HG03460 (cell line): ENCODE measurements at regions not wholly inside any gene's neighbourhood (a gene's known extent, or its start where the extent isn't known, plus 50 kb on each side); places are given as distances from the start of the nearest gene placed in this dataset.
"Not testable (repeated sequence)": the region's sequence is repeated elsewhere in the genome, so short reads cannot be mapped to it uniquely, and the experiment has no call there.

Source experiments
- ATAC-seq: cut with Tn5 transposase; IDR thresholded peaks from one replicate; pipeline ENCODE4 v1.9.1; 2021; ENCODE audit not compliant: unreplicated experiment

DNA sequence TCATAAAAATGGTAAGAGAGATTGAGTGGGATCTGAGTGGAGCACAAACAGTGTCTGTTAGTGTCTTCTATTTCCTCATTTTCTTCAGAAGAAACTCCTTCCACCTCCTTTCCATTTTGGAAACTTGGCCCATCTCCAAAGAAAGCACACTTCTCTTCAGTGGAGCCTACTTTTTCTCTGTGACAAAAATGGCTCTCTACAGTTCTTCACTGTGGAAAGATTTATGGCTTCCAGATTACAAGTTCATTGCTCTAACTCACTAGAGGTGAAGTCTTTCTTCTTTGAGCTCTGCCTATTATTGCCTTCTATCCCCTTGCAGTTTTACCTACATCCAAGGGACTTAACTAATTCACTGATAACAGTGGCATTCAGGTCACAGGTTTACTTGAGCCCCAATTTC lies 325.8 kb downstream of the ANTXR2 start:
- ATAC-seq: no peak

DNA sequence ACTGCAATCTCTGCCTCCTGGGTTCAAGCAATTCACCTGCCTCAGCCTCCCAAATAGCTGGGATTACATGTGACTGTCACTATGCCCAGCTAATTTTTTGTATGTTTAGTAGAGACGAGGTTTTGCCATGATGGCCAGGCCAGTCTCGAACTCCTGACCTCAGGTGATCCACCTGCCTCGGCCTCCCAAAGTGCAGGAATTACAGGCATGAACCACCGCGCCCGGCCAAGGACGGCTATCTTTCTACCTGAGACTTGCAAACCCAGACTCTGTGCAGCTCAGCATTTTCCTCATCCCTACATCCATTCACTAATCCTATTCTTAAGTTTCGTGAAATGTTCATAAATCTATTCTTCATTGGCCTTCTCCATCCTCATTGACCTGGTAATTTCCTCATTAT lies 330.0 kb downstream of the ANTXR2 start:
- no peak for ATAC-seq

DNA sequence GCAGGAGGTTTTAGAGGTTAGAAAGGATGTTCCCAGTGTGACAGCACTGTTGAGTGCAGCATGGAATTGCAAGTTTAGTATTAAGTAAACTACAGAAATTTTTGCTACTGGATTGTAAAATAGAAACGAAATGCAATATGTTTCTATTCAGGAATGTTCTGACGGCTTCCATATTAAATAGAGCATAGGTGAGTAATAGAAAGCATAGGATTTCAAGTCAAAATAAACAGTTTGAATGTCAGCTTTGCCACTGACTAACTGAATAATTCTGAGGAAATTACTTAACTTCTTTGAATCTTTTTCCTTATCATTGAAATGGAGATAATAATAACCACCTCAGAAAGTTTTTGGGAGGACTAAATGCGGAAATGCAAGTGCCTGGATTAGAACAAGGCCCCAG lies 331.9 kb upstream of the GK2 start:
- no peak for ATAC-seq

DNA sequence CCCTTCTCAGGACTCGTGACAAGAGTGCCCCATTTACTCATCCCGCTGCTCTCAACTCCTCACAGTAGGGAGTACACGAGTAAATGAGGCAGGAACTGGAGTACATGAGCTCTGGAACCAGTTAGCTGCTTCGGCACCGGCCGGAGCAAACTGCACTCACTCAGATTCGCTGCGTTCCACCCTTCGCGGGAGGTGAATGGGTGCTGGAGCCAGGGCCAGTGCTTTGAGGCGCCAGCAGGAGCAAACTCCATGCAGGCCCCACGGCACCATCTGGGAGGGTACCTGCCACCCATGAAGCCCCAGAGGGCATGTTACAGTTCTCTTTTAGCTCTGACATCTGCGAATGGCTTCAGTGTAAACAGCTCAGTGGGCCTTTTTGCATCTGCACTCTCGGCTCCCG lies 315.5 kb upstream of the GK2 start:
- ATAC-seq: no peak

DNA sequence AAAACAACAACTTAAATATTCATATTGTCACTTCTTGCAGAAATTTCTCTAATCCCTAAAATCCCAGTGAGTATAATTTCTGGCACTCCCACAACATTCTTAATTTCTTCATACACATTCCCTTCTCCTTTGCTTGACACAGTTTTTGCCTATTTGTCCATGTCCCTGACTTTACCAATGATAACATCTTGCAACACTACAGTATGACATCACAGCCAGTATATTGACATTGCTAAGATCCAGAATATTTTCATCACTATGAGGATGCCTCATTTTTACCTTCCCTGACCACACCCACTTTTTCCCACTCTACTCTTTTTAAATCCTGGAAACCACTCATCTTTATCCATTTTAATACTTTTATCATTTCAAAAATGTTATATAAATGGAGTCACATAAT lies 292.3 kb upstream of the GK2 start:
- no peak for ATAC-seq

DNA sequence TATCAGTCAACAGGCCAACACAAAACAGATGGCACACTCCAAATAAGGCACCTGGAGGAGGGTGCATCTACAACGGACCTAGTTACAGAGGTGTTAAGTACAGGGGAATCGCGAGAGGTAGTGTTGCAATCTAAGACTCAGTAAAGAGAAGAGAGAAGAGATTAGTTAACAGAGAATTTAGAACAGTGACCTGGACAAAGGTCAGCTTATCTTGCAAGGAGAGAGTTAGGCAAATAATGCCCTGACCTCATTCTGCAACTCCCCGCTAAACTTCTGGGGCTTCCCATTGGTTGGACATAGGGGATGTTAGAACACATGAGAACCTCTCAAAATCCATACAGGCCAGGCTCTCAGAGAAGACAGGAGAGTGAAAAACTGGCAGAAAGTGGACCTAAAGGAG lies 289.4 kb upstream of the GK2 start:
- no peak for ATAC-seq

DNA sequence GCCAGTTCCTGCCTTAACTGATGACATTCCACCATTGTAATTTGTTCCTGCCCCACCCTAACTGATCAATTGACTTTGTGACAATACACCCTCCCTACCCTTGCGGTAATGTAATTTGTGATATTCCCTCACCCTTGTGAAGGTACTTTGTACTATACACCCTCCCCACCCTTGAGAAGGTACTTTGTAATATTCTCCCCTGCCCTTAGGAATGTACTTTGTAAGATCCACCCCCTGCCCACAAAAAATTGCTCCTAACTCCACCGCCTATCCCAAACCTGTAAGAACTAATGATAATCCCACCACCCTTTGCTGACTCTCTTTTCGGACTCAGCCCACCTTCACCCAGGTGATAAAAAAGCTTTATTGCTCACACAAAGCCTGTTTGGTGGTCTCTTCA lies 288.5 kb upstream of the GK2 start:
- not testable (repeated sequence) for ATAC-seq

DNA sequence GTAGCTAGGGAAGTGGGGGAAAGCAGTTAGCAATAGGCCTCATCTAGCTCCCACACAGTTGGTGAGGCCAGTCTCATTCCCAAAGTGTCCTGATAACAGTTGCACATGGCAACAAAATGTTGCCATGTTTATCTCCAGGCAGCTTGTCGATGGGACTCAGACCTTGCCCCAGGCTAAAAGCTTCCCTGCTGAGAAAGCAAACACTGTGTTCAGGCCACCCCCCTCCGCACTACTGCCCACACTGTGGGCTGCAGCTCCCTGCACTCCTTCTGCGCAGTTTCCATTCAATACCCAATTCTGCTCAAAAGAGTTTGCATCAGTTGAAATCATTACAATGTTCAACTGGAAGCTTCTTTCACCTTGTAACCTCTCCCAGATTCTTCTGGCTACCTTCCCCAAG lies 287.8 kb upstream of the GK2 start:
- no peak for ATAC-seq

DNA sequence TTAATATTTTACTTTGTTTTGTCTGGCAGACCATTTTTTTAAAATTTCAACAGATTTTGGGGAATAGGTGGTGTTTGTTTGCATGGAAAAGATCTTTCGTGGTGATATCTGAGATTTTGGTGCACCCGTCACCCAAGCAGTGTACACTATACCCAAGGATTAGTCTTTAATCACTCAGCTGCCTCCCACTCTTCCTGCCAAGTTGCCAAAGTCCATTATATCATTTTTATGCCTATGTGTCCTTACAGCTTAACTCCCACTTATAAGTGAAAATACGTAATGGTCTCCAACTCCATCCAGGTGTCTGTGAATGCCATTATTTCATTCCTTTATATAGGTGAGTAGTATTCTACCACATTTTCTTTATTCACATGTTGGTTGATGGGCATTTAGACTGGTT lies 281.7 kb upstream of the GK2 start:
- ATAC-seq: no peak

DNA sequence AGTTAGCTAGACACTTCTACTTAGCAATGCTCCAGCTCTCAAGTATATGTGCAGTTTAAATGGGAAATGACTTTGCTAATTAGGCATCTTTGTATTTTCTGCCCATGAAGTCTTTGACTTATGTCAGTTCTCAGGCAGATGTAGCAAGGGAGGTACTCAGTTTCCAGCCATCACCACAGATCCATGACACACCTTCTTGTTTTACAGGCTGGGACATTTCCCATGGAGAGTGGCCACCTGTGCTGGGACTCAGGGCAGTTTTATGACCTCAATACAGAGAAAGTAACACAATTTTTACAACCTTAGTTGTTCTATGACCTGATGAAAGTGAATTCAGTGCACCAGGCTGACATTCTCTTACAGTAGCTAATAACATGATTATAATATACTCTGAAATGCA lies 280.7 kb upstream of the GK2 start:
- no peak for ATAC-seq

DNA sequence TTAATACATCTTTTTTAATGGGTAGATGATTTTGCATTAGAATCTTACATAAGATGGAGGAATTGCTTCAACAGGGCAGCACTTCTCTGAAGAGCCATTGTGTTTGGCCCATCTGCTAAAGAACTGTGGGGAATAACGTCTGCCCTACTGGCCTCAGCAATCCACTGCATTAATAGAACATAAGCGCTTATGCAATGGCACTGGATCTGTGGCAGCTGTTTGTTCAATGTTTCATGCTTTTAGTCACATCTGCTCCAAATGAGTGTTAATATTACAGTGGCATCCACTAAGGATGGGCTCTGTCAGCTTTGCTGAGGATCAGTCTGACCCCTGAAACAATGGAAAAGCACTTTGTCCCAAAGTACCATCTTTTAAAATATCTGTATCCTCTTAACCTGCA lies 279.0 kb upstream of the GK2 start:
- no peak for ATAC-seq

DNA sequence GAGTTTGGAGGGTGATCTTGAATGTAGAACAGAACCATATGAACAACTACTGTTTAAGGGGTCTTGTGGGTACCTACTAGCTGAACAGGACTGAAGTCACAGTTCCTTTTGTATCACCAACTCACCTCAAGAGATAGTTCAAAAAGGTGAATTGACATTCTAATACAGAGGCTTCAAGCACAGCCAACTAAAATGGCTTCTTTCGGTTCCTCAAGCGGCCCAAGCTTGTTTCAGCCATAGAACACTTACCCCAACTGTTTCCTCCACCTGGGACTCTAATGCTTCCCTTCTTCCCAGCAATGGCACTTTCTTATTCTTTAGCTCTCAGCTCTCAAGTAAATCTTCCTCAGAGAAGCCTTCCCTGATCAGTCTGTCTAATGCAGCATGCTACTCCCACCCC lies 277.5 kb upstream of the GK2 start:
- no peak for ATAC-seq

DNA sequence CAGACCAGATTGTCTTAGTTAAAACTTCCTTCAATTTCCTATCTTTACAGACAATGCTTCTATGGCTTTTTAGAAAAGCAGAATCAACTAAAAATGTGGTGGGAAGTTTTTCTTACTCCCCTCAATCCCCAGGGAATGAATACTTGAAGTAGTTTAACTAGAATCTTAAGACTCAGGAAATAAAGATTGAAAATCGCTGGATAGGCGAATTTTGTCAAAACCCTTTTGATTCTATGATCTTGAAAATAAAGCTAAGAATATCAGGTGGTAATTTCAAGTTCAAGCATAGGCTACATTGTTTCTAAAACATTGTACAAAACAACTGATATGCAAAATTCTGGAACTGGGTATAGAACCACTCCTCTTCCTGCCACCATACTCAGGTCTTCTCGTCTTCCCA lies 276.5 kb upstream of the GK2 start:
- no peak for ATAC-seq

DNA sequence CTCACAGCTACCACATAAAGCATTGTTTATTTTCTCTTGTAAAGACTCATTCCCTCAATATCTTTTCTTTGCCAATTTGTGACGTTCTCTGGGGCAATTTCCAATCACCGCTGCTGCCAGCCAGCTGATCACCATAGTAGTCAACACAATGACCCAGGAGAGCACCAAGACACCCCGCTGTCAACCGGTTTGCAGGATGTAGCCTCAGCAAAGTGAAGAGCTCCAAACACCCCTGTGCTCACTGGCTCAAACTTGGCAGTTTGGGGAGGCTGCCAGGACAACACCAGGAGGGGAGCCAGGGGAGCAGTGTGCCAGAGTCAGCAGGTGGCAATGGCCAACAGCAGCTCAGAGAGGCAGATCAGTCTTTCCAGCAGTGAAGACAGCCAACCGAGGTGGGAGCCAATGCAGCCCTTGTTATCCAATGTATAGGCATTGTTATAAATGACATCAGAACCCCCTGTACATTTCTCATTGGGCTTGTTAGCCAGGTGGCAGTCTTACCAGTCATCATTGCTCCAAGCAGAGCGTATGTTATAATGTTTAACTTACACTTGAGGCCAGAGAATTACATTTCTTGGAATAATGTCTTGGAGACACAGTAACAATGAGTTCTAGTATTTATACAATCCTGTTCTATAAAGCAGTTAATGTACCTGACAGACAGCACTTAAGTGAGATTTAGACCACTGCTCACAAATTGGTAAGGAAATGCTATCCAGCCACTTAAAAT lies 274.9 kb upstream of the GK2 start:
- ATAC-seq: no peak

DNA sequence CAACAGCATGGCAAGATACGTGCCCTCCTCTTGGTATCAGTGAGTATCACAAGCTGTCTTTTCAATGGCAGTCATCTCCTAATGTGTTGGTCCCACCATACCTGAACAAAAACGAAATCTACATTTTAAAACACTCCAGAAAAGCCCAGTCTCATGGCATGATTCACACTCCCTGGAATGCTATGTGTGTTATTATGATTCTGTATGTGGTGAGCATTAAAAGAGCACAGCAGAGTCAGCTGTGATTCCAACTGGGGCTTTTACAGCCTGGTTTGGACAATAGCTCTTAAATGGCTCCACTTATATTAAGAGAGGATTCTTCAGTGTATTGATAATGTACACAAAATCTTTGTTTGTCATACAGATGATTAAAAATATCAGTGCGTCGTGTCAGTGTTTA lies 274.1 kb upstream of the GK2 start:
- ATAC-seq: no peak

DNA sequence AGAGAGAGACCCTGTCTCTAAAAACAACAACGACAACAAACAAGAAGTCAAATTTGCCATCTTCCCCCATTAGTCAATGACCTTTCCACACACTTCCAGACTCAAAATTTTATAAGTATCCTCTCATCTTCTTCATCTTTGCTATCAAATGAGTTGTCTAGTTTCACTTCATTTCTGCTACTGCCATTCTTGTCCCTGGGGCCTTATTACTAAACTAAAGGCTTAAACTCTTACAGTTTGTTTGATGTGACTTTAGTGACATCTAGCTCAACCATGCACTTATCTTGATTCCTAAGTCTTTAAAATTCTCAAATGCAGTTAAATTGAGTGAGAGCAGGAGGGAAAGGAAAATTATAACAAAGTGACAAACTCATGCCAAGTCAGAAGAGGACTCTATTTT lies 271.8 kb upstream of the GK2 start:
- no peak for ATAC-seq

DNA sequence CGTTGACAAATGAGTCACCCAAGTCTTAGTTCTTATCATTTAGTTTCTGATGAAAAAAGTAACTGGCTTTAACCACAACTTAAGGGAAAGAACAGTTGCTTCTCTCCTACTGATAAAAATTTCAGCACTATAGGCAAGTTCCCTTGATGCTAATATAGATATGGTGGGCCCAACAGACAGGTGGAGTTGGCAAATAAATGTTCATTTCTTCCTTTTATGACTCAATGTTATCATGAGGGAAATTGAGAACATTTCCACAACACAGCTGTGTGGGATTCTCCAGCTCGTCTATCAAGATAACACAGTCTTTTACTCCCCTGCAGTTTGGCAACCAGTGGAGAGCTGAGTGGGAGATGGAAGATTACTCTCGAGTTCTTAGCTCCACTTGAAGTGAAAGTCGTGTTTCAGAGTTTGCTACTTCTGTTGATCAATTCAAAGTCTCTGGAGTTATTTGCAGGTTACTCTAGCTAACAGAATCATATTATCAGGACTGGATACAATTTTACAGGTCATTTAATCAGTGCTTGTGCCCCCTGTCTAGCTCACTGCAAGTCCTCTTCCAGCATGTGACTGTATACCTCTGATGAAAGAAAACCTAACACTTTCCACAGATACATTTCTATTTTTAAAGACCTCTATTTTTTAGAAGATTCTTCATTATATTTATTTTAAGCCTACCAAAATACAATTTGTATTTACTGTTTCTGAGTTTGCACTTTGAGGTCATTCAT lies 270.6 kb upstream of the GK2 start:
- ATAC-seq: no peak

DNA sequence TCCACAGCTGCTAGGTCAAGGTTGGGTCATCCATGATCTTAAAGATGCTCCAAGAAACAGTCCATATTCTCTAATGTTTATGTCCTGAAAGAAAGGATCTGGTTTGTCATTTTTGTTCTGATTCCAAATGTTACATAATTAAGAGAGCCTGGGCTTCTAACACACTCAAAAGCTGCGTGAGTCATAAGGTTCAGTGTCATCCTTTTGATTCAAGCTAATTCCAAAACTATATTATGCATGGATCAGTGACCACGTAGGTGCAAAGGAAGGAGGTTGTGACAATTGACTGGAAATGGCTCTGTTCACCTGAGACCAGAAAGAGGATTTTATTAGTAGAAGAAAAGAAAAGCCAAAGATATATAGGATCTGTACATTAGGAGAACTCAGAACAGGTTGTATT lies 268.7 kb upstream of the GK2 start:
- ATAC-seq: no peak

DNA sequence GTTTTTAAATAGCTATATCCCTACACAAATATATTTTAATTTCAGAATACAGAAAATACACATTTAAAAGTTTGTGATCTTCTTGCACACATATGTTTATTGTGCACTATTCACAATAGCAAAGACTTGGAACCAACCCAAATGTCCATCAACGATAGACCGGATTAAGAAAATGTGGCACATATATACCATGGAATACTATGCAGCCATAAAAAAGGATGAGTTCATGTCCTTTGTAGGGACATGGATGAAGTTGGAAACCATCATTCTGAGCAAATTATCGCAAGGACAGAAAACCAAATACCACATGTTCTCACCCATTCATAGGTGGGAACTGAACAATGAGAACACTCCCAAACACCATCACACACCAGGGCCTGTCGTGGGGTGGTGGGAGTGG lies 266.9 kb upstream of the GK2 start:
- not testable (repeated sequence) for ATAC-seq

DNA sequence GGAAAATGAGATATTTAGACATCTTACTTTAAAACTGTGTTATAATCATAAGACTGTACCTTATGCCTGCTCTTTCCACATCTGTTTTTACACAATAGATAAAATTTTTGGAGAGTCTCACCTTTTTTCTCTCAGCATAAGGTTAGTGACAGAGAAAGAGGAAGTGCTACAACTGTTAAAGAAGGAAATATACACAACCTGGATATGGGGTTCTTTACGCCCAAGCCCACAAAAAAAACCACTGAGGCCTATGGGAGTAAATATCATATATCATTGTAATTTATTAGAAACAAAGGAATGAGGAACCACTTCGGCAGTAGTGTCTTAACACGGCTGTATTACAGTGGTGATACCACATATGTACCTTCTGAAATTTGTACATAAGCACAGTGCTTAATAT lies 265.9 kb upstream of the GK2 start:
- no peak for ATAC-seq

DNA sequence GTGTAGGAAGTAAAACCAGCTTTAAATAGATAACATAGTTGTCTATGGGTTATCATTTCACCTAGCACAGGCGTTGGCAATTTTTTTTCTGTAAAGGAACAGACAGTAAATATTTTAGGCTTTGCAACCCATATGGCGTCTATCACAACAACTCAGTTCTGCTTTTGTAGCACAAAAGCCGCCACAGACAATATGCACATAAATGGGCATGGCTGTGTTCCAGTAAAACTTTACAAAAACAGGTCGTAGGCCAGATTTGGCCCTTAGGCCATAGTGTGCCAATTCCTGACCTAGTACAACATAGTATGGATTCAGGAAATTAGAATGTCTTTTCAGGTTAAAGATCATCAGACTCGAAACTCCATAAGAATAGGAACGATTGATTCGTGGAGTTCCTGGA lies 265.3 kb upstream of the GK2 start:
- no peak for ATAC-seq

DNA sequence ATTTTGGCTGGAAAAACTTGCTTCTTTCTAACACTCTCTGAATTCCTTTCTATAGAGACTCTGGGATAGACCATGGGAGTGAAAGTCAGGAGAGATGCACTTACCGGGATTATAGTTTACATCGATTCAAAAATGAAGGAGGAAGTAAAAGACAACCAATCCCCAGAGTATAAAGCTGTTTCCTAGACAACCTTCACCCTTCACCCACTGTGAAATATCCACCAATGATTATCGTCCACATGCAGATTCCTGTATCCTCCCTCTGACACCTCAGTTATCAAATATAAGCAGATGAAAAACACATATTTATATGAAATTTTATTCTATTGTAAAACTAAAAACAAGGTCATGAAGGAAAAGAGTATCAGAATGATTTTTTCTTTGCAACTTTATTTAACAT lies 258.8 kb upstream of the GK2 start:
- ATAC-seq: no peak

DNA sequence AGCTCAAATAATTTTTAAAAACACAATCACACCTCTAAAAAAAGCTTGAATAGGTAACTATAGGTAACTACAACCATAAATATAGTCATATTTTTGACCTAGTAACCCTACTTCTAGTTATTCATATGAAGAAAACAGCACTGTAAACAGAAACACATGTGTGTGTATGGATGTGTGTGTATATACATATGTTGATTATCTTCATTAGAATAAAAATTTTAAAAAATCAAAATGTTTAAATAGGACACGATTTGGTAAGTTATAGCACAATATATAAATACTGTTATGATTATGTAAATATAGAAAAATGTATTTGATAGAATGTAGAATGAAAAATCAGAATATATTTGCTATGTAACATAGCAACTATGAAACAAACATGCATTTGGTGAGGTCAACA lies 258.1 kb upstream of the GK2 start:
- no peak for ATAC-seq
